OCI-LY1 (cell line): ENCODE measurements at regions not wholly inside any gene's neighbourhood (a gene's known extent, or its start where the extent isn't known, plus 50 kb on each side); places are given as distances from the start of the nearest gene placed in this dataset.

ENCODE experiments used
- H2AFZ ChIP-seq: fragments of 200-600 bp; sonication (generic), shearing (Covaris generic); 2 replicates; pipeline ENCODE4 v1.6.0; 2014; ENCODE audit warnings: antibody characterized with exemption, mild to moderate bottlenecking, low read length
- H3F3A ChIP-seq: fragments of 200-600 bp; sonication (generic), shearing (Covaris generic); 2 replicates; pipeline ENCODE4 v1.6.0; 2014; ENCODE audit warnings: mild to moderate bottlenecking, antibody characterized with exemption, low read length, moderate library complexity; ENCODE audit not compliant: insufficient read depth
- H3K27ac ChIP-seq: fragments of 200-600 bp; sonication (generic); 2 replicates; pipeline ENCODE4 v1.5.1; 2014; ENCODE audit warnings: low read length, mixed run types, mild to moderate bottlenecking, low read depth; ENCODE audit not compliant: poor library complexity, severe bottlenecking
- H3K27me3 ChIP-seq: fragments of 200-600 bp; sonication (generic); 2 replicates; pipeline ENCODE4 v1.6.0; 2014; ENCODE audit warnings: antibody characterized with exemption, mild to moderate bottlenecking, low read length, moderate library complexity; ENCODE audit not compliant: insufficient read depth
- H3K36me3 ChIP-seq: fragments of 200-600 bp; sonication (generic); 2 replicates; pipeline ENCODE4 v1.6.1; 2014; ENCODE audit warnings: mild to moderate bottlenecking, antibody characterized with exemption, low read length, moderate library complexity, mixed read lengths; ENCODE audit not compliant: insufficient read depth
- H3K4me1 ChIP-seq: fragments of 200-600 bp; sonication (generic); 2 replicates; pipeline ENCODE4 v1.5.1; 2014; ENCODE audit warnings: mild to moderate bottlenecking, low read length, moderate library complexity; ENCODE audit not compliant: insufficient read depth, severe bottlenecking
- H3K4me2 ChIP-seq: fragments of 200-600 bp; sonication (generic), shearing (Covaris generic); 2 replicates; pipeline ENCODE4 v1.6.1; 2014; ENCODE audit warnings: low read length
- H3K4me3 ChIP-seq: fragments of 200-600 bp; sonication (generic); 2 replicates; pipeline ENCODE4 v1.5.1; 2014; ENCODE audit warnings: low read length, low read depth, mild to moderate bottlenecking, mixed read lengths; ENCODE audit not compliant: poor library complexity, severe bottlenecking
- H3K79me2 ChIP-seq: fragments of 200-600 bp; shearing (Covaris generic); 2 replicates; pipeline ENCODE4 v1.6.1; 2016; ENCODE audit warnings: mixed run types, low read length, mixed read lengths; ENCODE audit not compliant: insufficient read depth
- H3K9ac ChIP-seq: fragments of 200-600 bp; sonication (generic), shearing (Covaris generic); 2 replicates; pipeline ENCODE4 v1.6.1; 2014; ENCODE audit warnings: mild to moderate bottlenecking, low read length, mixed read lengths
- H3K9me2 ChIP-seq: fragments of 200-600 bp; sonication (generic), shearing (Covaris generic); 2 replicates; pipeline ENCODE4 v1.6.1; 2014; ENCODE audit warnings: low read depth, mild to moderate bottlenecking, low read length, mixed read lengths
- H3K9me3 ChIP-seq: fragments of 200-600 bp; shearing (Covaris generic); 2 replicates; pipeline ENCODE4 v1.6.1; 2014; ENCODE audit warnings: low read length, mixed read lengths
- H4K20me1 ChIP-seq: fragments of 200-600 bp; sonication (generic), shearing (Covaris generic); 2 replicates; pipeline ENCODE4 v1.6.0; 2016; ENCODE audit warnings: mild to moderate bottlenecking, low read length; ENCODE audit not compliant: insufficient read depth
- CTCF ChIP-seq: fragments of 200-600 bp; sonication (generic), shearing (Covaris generic); IDR thresholded peaks from 2 replicates; pipeline ENCODE4 v1.5.1; 2017; ENCODE audit warnings: mild to moderate bottlenecking, antibody characterized with exemption, low read length, moderate library complexity, mixed read lengths
- EZH2 ChIP-seq: fragments of 200-600 bp; sonication (generic), shearing (Covaris generic); IDR thresholded peaks from 2 replicates; pipeline ENCODE4 v1.8.0; 2017; ENCODE audit warnings: borderline replicate concordance, mixed run types, mild to moderate bottlenecking, antibody characterized with exemption, low read length, moderate library complexity, mixed read lengths

GRCh38 chr5:15333091-15333490 is 166.9 kb upstream of the FBXL7 start:
- no peaks in the 10 kb centered on the region for H3K4me1 ChIP-seq
- no peaks in the 10 kb centered on the region for H3K9me3 ChIP-seq
- H2AFZ ChIP-seq, result no peak overlapping the region
- H3K9ac ChIP-seq, result no peak overlapping the region
- H4K20me1 ChIP-seq, result no peaks in the 10 kb centered on the region
- no peak overlapping the region for H3K4me2 ChIP-seq
- TF ChIP-seq CTCF, result no peak
- no peak for TF ChIP-seq EZH2
- no peak overlapping the region for H3K27ac ChIP-seq
- no peaks in the 10 kb centered on the region for H3K9me2 ChIP-seq
- no peaks in the 10 kb centered on the region for H3F3A ChIP-seq
- H3K4me3 ChIP-seq, result no peak overlapping the region
- H3K79me2 ChIP-seq, result no peaks in the 10 kb centered on the region
- no peaks in the 10 kb centered on the region for H3K36me3 ChIP-seq
- H3K27me3 ChIP-seq, result no peaks in the 10 kb centered on the region

GRCh38 chr5:15326932-15327331 is 173.0 kb upstream of the FBXL7 start:
- Histone ChIP-seq H3K4me2 (no peak overlapping the region), H3K9me2 (no peaks in the 10 kb centered on the region), H3K9me3 (no peaks in the 10 kb centered on the region), H4K20me1 (no peaks in the 10 kb centered on the region), H3K36me3 (no peaks in the 10 kb centered on the region), H3K4me3 (no peak overlapping the region), H3K79me2 (no peaks in the 10 kb centered on the region), H3K9ac (no peak overlapping the region), H3F3A (no peaks in the 10 kb centered on the region), H2AFZ (no peak overlapping the region), H3K27ac (no peak overlapping the region), H3K4me1 (no peaks in the 10 kb centered on the region), H3K27me3 (no peaks in the 10 kb centered on the region)
- no peak for TF ChIP-seq CTCF
- TF ChIP-seq EZH2, result no peak

GRCh38 chr5:15326471-15326870 is 173.5 kb upstream of the FBXL7 start:
- H3K79me2 ChIP-seq, result no peaks in the 10 kb centered on the region
- no peak overlapping the region for H3K9ac ChIP-seq
- H3K36me3 ChIP-seq, result no peaks in the 10 kb centered on the region
- no peak overlapping the region for H3K4me2 ChIP-seq
- H3F3A ChIP-seq, result no peaks in the 10 kb centered on the region
- H3K27me3 ChIP-seq, result no peaks in the 10 kb centered on the region
- H4K20me1 ChIP-seq, result no peaks in the 10 kb centered on the region
- no peaks in the 10 kb centered on the region for H3K4me1 ChIP-seq
- no peak overlapping the region for H3K4me3 ChIP-seq
- H2AFZ ChIP-seq, result no peak overlapping the region
- TF ChIP-seq CTCF (no peak), EZH2 (no peak)
- H3K27ac ChIP-seq, result no peak overlapping the region
- no peaks in the 10 kb centered on the region for H3K9me2 ChIP-seq
- no peaks in the 10 kb centered on the region for H3K9me3 ChIP-seq
